HG02840 (cell line): ENCODE measurements at regions not wholly inside any gene's neighbourhood (a gene's known extent, or its start where the extent isn't known, plus 50 kb on each side); places are given as distances from the start of the nearest gene placed in this dataset.
"Not testable (repeated sequence)": the region's sequence is repeated elsewhere in the genome, so short reads cannot be mapped to it uniquely, and the experiment has no call there.

Source experiments
- ATAC-seq: cut with Tn5 transposase; IDR thresholded peaks from one replicate; pipeline ENCODE4 v1.9.1; 2021; ENCODE audit warnings: mild to moderate bottlenecking, moderate library complexity, moderate number of reproducible peaks; ENCODE audit not compliant: unreplicated experiment, low FRiP score

- ATAC-seq, result not testable (repeated sequence)
Measured at GRCh38 chrX:123788193-123788592, 55.3 kb upstream of the THOC2 start.

GRCh38 chrX:123788744-123789143 lies 55.9 kb upstream of the THOC2 start:
- ATAC-seq, result no peak

DNA sequence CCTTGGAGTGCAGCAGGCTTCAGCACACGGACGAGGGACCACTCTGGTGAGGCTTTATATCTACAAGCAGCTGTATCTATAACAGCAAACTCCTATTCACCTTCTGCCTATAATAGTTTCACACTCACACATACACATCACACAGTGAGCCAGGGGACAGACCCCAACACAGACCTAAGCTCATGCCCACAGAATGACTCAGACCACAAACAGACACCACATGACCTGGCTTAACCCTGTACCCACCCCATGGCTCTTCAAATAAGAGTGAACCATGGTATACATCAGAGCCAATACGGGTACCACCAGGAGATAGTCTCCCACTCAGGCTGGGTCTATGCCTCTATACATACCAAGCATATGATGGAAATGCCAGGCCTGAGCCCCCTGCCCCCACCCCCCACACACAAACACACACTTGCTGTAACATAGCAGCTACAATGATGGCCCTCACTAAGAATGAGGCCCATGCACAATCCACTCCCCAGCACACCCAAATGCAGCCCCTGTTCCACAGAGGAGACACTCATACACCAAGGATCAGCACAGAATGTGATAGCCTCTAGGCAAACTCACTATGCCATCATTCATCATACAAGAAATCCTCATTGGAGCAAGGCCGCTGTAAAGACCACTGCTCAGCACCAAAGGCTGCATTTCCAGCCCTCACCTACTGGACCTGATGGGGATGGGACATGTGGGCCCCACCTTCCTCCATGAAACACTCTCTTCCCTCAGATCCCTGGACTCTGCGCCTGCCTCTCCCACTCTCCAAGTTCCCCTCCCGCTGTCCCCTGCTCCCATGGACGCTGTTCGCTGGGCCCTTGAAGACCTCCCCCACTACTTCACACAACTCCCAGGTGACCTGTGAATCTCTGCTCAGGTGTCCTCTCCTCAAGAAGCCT lies 62.1 kb upstream of the XIAP start:
- ATAC-seq, result no peak

GRCh38 chrX:123798706-123799430 lies 61.0 kb upstream of the XIAP start:
- not testable (repeated sequence) for ATAC-seq

DNA sequence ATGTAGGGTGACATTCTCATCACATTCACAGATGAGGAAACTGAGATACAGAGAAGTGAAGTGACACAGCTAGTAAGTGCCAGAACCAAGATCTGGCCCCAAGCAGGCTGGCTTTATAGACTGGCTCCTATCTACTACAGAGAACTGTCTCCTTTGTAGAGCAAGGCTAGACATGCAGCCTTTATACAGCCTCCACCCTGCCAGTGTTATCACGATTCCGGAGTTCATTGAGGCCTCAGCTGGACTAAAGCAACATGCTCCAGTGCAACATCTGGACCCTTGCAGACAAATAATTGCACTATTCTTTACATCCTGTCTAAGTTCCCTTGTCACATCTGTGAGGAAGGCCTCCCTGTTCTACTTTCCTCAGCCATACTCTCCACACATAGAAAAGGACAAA lies 58.0 kb upstream of the XIAP start:
- ATAC-seq, result no peak

GRCh38 chrX:123803331-123803983 lies 56.4 kb upstream of the XIAP start:
- peak; percentile 58 for ATAC-seq

GRCh38 chrX:123803984-123804365 lies 55.9 kb upstream of the XIAP start:
- not testable (repeated sequence) for ATAC-seq

- no peak for ATAC-seq
Measured at GRCh38 chrX:123807835-123808416, 51.9 kb upstream of the XIAP start.

GRCh38 chrX:123809854-123810375 lies 49.9 kb upstream of the XIAP start:
- ATAC-seq, result no peak
